ENCODE measurements at regions not wholly inside any gene's neighbourhood (a gene's known extent, or its start where the extent isn't known, plus 50 kb on each side); places are given as distances from the start of the nearest gene placed in this dataset.

DNA sequence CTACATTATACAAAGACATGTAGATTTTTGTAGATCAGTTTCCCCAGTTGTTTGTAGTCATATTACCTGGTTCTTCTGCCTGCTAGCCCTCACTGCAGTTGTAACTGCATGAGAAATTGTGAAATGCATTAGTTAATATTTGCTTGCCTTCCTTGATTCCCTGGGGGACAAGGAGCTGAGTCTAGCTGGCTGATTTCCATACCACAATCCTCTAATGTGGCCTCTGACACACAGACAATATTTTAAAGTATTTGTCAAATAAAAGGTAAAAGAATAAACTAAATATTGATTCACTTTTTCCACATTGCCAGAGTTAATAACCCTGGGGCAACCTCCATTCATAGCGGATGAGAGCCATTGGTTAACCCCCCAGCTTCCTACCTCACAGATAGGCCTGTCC lies 128.8 kb upstream of the TMEM132C start:
- DNase-seq (ENCODE audit: low read depth) = no peak

DNA sequence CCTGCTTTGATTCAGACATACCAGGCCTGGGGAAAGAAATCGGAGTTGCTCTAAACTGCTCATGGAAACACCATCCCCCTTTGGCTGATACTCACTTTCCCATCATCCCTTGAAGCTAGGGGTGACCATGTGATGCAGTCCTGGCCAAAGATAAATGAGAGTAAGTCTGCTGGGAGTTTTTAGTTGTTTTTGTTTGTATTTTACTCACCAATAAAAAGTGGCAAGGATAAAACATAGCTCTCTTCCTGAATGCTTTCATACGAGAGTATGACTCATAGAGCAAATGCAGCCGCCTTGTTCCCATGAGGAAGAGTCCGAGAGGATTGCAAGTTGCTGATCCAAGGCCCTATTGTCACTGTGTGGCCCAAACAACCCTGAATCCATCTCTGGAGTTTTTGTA lies 126.4 kb upstream of the TMEM132C start:
- DNase-seq (ENCODE audit: low read depth) = no peak

DNA sequence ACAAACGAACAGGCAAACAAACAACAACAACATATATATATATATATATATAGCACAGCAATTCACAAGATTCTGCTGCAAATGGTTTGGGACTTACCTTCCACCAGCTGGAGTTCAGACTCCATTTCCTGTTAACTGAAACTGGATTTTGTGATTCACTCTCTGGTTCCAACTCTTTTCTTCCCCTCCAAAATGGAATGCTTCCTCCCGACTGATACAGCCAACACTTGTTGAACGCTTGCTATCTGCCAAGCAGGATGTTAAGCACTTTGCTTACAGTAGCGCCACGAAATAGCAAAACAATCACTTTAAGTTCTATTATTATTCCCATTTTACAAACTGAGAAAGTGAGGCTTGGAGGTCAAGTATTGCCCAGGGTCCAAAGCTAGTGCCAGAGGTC lies 116.0 kb upstream of the TMEM132C start:
- DNase-seq (ENCODE audit: low read depth) = no peak

DNA sequence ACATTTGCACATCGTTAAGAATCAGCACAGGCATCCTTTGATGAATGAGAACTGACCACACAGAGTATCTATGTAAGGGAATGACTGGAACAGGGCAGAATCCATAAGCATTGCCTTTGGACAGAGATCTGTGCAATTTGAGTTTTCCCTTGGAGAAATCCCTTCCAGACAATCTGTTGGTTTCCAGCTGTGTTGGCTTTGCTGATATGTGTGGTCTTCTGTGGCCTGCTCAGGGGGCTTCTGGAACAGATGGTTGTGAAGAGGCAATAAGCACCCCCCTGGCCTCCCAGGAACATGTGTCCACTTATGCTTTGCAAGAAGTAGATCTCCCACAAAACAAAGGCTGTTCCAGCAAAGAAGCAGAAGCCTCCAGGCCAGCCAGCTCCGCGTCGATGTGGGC lies 111.4 kb upstream of the TMEM132C start:
- no peak for DNase-seq (ENCODE audit: low read depth)

DNA sequence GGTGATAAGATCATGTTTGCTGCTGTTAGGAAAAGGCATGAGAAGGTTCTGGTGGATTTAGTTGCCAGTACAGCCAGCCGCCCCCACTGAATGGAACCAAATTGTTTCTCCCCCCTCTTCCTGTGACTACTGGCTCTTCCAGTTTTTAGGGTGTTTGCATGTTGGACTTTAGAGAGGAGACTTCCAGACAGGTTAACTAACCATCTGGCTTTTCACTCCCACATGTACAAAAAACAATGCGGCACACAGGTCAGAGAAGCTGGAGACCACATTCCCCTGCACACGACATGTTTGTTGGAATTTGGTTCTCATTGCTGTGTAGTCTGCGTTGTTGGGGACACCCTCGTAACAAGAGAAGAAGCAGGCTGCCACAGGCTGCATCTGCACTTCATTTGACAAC lies 103.9 kb upstream of the TMEM132C start:
- DNase-seq (ENCODE audit: low read depth) = no peak

DNA sequence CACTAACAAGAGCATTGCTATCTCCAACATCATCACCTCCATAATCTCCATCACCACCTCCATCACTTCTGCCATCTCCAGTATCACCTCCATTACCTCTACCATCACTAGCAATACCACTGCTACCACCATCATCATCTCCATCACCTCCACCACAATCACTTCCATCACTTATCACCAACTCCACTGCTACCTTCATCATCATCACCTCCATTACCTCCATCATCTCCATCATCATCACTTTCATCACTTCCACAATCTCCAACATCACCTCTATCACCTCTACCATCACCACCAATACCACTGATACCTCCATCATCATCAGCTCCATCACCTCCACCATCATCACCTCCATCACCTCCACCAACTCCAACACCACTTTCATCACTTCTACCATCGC lies 102.4 kb upstream of the TMEM132C start:
- no peak for DNase-seq (ENCODE audit: low read depth)

DNA sequence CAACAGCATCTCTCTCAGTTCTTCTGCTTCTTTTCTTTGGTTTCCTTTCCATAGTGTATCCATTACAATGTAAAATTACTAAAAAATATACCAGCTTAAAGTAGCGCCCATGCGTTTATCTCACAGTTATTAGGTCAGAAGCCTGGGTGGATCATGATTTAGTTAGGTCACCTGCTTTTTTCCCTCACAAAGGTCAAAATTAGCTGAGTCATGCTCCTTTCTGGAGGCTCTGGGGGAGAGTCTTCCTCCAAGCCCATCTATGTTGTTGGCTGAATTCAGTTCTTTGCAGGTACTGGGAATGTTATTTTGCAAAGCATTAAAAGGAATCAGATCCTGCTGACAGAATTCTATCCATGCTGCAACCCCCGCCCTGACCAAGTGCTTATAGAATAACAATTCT lies 101.6 kb upstream of the TMEM132C start:
- DNase-seq (ENCODE audit: low read depth) = no peak

DNA sequence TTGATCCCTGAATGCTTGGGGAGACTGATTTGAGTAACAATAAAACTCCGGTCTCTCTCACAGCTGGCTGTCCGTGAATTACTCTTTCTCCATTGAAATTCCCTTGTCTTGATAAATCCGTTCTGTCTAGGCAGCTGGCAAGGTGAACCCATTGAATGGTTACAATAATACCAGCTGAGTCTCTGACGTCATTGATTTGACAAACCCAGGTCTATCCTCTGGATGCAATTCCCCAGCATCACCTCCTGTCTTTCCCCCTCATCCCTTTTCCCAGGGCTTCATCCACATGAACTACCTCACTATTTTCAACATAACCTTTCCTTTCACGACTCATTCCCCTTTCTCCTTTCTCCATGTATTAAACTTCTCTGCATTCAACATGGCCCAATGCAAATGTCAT lies 98.7 kb upstream of the TMEM132C start:
- no peak for DNase-seq (ENCODE audit: low read depth)

DNA sequence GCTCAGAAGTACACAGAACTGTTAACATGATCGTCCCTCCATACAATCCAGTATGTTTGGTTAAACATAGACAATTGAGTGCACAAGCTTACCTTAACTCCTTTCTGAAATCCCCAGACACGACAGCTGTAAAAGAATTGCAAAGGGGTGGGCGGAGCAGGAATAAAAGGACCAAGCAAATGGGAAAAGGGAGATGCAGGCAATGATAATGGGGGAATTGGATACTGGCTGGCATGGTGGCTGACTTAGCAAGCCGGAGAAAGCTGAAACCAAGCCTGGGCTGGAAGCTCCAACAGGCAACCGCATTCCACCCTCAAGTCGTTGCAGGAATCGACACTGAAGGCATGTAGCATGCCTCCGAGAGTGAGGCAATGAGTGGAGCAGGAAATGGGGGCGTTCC lies 96.8 kb upstream of the TMEM132C start:
- DNase-seq (ENCODE audit: low read depth) = no peak

DNA sequence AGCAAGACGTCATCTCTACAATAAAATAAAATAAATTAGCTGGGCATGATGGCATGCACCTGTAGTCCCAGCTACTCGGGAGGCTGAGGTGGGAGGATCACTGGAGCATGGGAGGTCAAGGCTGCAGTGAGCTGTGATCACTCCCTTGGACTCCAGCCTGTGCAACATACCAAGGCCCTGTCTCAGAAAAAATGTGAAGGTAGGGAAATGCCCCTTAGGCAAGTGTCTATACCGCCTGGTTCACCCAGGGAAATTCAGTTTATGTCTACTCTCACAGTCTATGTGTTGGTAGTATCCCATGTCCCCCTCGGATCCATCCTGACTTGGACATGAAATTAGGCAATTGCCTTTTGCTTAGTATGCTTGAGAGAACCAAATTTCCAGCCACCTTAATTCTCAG lies 88.4 kb upstream of the TMEM132C start:
- no peak for DNase-seq (ENCODE audit: low read depth)

DNA sequence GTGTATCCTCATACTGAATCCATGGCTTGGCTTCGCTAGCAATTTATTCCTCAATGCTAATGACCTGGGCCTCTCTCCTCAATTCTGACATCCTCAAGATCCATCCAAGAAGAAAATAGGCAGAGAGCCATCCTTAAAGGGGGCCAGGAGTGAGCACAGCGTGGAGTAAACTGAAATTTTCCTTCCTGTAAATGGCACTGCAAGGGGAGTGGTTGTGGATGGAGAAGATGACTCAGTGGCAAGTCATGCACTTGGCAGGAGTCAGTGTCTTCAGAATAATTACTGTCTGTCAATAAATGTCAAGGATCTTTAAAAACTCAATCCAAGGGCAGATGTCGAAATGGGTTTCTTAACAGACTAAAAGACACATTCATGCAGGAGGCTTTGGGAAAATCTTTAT lies 88.0 kb upstream of the TMEM132C start:
- DNase-seq (ENCODE audit: low read depth) = no peak

DNA sequence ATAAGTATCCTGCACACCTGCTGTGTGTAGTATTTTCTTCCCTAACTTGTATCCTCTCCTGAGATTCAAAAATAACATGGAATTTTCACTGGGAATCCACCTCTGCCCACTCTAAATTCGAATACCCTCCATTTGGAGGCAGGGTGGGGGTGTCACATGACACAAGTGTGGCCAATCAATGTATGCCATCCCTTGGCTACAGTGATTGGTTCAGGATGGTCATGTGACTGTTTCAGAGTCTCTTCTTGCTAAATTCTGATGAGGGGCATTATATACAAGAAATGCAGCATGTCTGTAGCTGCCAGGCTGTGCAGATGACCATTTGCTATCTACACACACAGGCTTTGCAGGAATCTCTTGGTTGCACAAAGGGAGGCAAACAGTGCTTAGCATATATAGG lies 86.8 kb upstream of the TMEM132C start:
- no peak for DNase-seq (ENCODE audit: low read depth)

DNA sequence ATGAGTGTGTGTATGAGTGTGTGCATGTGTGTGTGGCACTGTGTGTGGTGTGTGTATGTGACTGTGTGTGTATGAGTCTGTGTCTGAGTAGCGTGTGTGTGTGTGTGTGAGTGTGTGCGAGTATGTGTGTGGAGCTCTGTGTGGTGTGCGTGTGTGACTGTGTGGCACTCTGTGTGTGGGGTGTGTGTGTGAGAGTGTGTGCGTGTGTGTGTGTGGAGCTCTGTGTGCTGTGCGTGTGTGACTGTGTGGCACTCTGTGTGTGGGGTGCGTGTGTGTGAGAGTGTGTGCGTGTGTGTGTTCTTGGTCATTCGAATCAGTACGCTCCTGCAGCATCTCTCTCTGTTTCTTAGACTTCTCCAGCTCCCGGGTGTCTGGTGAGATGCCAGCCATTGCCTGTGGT lies 76.9 kb upstream of the TMEM132C start:
- DNase-seq (ENCODE audit: low read depth) = no peak

DNA sequence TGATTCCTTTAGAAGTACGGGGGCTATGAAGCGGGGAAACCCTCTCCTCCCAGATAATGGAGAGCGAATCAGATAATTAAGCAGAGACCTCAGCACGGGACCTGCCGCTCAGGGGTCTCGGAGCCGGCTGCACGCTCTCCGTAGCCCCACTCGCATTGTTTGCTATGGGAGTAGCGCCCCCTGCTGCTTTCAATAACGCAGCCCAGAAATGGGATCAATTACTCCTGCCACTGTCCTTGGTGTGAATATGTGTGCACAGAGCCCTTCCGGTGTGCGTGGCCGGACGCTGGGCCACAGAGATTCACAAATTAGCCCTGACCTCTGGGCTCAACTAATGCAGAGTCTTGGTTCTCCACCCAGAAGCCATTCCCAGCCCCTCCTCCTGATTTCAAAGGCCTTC lies 76.4 kb upstream of the TMEM132C start:
- no peak for DNase-seq (ENCODE audit: low read depth)

DNA sequence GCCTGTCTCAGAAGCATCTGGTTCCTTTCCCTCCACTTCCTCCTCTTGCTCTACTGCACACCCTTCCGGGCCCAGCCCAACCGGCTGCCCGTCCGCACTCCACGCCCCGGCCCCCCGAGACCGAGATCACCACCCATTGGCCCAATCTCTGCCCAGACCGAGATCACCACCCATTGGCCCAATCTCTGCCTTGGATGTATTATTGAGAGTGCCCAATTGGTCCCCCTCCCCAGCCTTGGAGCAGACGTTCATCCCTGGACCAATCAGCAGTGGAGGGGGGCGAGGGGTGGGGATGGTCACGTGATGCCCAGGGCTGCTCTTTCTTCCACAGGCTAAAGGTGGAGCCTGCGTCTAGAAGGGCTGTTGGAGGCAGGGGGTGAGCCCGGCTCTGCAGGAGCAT lies 75.6 kb upstream of the TMEM132C start:
- DNase-seq (ENCODE audit: low read depth) = no peak

DNA sequence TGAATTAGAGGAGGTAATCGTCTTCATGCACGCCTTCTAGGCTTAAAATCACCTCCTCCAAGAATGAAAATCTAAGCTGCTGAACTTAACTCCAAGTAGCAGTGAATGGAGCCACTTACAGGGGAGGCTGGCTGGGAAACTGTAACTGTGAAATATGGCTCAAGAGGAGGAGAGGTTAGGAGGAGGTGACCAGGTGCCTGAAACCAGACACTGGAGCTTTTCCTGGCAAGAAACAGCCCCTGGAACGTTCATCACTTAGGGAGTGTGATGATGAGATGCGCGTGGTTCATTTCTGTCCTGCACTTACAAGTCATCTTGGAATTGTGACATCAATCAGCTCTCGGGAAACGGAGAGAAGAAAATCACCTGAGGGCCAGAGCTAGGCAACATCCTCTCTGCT lies 62.3 kb upstream of the TMEM132C start:
- DNase-seq (ENCODE audit: low read depth) = no peak

DNA sequence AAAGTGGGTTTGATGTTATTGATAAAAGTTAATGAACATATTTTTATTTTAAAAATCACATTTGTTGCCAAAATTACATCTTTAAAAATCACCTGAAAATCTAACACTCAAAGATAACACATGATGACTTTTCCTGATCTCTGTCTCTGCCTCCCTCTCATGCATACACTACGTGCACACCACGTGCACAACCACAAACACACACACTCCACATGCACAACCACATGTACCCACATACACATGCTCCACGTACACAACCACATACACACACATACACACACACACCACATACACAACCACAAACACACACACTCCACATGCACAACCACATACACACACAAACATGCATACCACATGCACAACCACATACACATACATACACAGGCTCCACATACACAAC lies 61.8 kb upstream of the TMEM132C start:
- no peak for DNase-seq (ENCODE audit: low read depth)

DNA sequence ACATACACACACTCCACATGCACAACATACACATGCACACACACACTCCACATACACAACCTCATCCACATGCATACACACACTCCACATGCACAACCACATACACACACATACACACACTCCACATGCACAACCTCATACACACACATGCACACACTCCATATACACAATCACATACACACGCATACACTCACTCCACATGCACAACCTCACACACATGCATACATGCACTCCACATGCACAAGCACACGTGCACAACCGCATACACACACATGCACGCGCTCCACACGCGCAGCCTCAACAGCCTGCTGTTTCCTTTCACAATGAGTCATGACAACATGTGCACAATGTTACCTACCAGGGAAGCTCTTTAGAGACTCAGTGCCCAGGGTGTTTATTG lies 61.2 kb upstream of the TMEM132C start:
- no peak for DNase-seq (ENCODE audit: low read depth)

Measured in GM04504 (cell line).